Testis (tissue), 2 donors: ENCODE measurements at regions not wholly inside any gene's neighbourhood (a gene's known extent, or its start where the extent isn't known, plus 50 kb on each side); places are given as distances from the start of the nearest gene placed in this dataset.
"Not testable (repeated sequence)": the region's sequence is repeated elsewhere in the genome, so short reads cannot be mapped to it uniquely, and the experiment has no call there.

Experiments
- CTCF ChIP-seq, 3 experiments: fragments of 450-650 bp in 2 of 3; fragments of 200-600 bp in 1 of 3; sonication (generic) in 1 of 3; IDR thresholded peaks; one replicate each; pipeline ENCODE4 v1.5.1; 2016 to 2019; ENCODE audit warnings: antibody characterized with exemption in 3 of 3, mild to moderate bottlenecking in 2 of 3, moderate library complexity in 1 of 3
- POLR2A ChIP-seq: fragments of 450-650 bp; IDR thresholded peaks from one replicate; pipeline ENCODE4 v1.6.1; 2017; ENCODE audit warnings: antibody characterized with exemption, mild to moderate bottlenecking, moderate library complexity

- TF ChIP-seq CTCF (IDR thresholded peaks at IDR 0.05); POLR2A: not testable (repeated sequence)
Observed at GRCh38 chr4:77452117-77452516, 153.5 kb upstream of the CXCL13 start.
